ENCODE measurements at regions not wholly inside any gene's neighbourhood (a gene's known extent, or its start where the extent isn't known, plus 50 kb on each side); places are given as distances from the start of the nearest gene placed in this dataset.

DNA sequence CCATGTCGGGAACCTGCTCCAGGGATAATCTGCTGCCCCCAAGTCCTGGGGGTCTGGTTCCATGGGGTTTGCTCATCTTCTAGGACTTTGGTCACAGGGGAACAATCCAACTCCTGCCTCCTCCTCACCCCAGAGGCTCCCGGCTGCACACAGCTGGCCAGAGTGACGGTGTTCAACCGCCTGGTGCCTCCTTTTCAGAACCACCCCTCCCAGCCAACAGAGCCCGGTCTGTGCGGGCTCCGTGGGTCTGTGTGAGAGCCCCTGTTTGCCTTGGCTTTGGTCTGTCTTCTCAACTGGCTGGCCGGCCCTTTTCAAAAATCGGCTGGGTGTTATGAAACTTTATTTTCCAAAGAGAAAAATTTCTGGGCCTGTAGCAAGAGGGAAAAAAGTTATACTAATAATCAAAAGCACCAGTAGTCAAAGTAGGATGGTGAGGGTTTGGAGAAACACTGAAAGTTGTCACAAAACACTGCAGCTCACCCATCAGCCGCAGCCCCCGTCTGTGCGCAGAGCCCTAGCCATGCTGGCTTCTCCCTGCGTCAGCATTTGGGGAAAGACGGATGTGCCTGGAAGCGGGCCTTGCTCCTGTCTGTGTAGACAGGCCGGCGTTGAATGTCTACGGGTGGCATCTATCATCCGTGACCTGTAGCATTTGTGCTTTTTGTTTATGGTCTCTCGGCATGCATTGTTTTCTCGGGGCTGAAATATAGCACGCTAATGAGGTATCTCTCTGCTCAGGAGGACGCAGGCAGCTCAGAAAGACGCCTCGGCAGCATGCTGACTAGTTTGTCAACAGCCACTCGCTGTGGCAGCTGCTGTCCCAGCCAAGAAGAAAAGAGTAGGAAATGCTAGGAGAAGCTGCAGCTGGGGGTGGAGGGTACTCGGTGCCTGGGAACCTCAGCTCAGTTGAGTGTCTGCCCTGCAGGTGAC lies 138.6 kb downstream of the GLI2 start:
- no peak for TF ChIP-seq TAF1 (IDR thresholded peaks at IDR 0.05; ENCODE audit: low read depth, low read length)
- TF ChIP-seq POLR2AphosphoS5 (IDR thresholded peaks at IDR 0.05; ENCODE audit: low read depth, low read length): no peak
- no peak for TF ChIP-seq POLR2A (IDR thresholded peaks at IDR 0.05; ENCODE audit: low read depth, low read length)
- TF ChIP-seq POU2F2 (IDR thresholded peaks at IDR 0.05; ENCODE audit: low read depth, low read length): no peak
